ENCODE measurements at regions not wholly inside any gene's neighbourhood (a gene's known extent, or its start where the extent isn't known, plus 50 kb on each side); places are given as distances from the start of the nearest gene placed in this dataset.

- H3K4me3 ChIP-seq (ENCODE audit: low read length in 2 of 2) = no peak overlapping the region
These were observed 331.3 kb downstream of the UQCRFS1 start for GRCh38 chr19:28881616-28882015.

GRCh38 chr19:28880735-28881401, 332.1 kb downstream of the UQCRFS1 start:
- no peak overlapping the region for H3K4me3 ChIP-seq (ENCODE audit: low read length in 2 of 2)
- no peak overlapping the region for H2BK15ac ChIP-seq (ENCODE audit: low read length)
- H3K18ac ChIP-seq (ENCODE audit: low read length) = no peak overlapping the region
- H2AFZ ChIP-seq (ENCODE audit: low read length) = no peak overlapping the region
- H2BK120ac ChIP-seq (ENCODE audit: low read depth, low read length) = no peak overlapping the region
- no peak overlapping the region for H3K4me2 ChIP-seq (ENCODE audit: insufficient read depth, low read length, poor library complexity, severe bottlenecking)
- H2BK5ac ChIP-seq (ENCODE audit: low read length) = no peak overlapping the region
- no peaks in the 10 kb centered on the region for H3K9me3 ChIP-seq (replicated peaks in 1 of 2; ENCODE audit: control insufficient read depth in 2 of 2, insufficient read depth in 1 of 2, low read depth in 1 of 2, low read length in 2 of 2)
- no peak overlapping the region for H4K8ac ChIP-seq (ENCODE audit: low read depth, low read length)
- H3K9ac ChIP-seq (ENCODE audit: low read depth, low read length, poor library complexity) = no peak overlapping the region
- no peak overlapping the region for H3K23ac ChIP-seq (ENCODE audit: low read depth, low read length, poor library complexity)
- H3K14ac ChIP-seq (ENCODE audit: low read length) = no peak overlapping the region
- peaks cover 0 to 10% (median 0%) of the 10 kb centered on the region in 3 experiments for H3K27me3 ChIP-seq (ENCODE audit: control insufficient read depth in 3 of 3, insufficient read depth in 3 of 3, low read depth in 1 of 3, low read length in 3 of 3)
- H3K4me1 ChIP-seq (ENCODE audit: control insufficient read depth in 2 of 2, insufficient read depth in 1 of 2, low read depth in 1 of 2, low read length in 2 of 2) = peaks cover 0 to 10% of the 10 kb centered on the region in 2 donors
- H3K36me3 ChIP-seq (replicated peaks in 1 of 2; ENCODE audit: control insufficient read depth in 2 of 2, insufficient read depth in 2 of 2, low read length in 2 of 2) = no peaks in the 10 kb centered on the region
- H4K91ac ChIP-seq (ENCODE audit: low read depth, low read length, poor library complexity) = no peak overlapping the region
- H3K27ac ChIP-seq (replicated peaks; ENCODE audit: low read length) = no peak overlapping the region
- DNase-seq (ENCODE audit: low spot score) = no peak
- no peak overlapping the region for H2BK12ac ChIP-seq (ENCODE audit: low read length)
- no CpG with 5 or more reads among the region's 10 CpGs for WGBS, 2 donors (ENCODE audit: extremely low coverage in 2 of 2, insufficient read length in 2 of 2, insufficient replicate concordance in 1 of 2)
- H2AK5ac ChIP-seq (ENCODE audit: low read depth, low read length) = no peak overlapping the region
- no peak overlapping the region for H3K4ac ChIP-seq (ENCODE audit: low read length)
- H3K79me1 ChIP-seq (ENCODE audit: low read depth, low read length) = no peaks in the 10 kb centered on the region

More at GRCh38 chr19:28881616-28882015, 331.3 kb downstream of the UQCRFS1 start:
- H2BK15ac ChIP-seq (ENCODE audit: low read length) = no peak overlapping the region
- no peaks in the 10 kb centered on the region for H3K36me3 ChIP-seq (replicated peaks in 1 of 2; ENCODE audit: control insufficient read depth in 2 of 2, insufficient read depth in 2 of 2, low read length in 2 of 2)
- no peak overlapping the region for H2AFZ ChIP-seq (ENCODE audit: low read length)
- DNase-seq (ENCODE audit: low spot score) = no peak
- no peaks in the 10 kb centered on the region for H3K79me1 ChIP-seq (ENCODE audit: low read depth, low read length)
- H3K23ac ChIP-seq (ENCODE audit: low read depth, low read length, poor library complexity) = no peak overlapping the region
- H3K14ac ChIP-seq (ENCODE audit: low read length) = no peak overlapping the region
- no peak overlapping the region for H3K18ac ChIP-seq (ENCODE audit: low read length)
- H4K91ac ChIP-seq (ENCODE audit: low read depth, low read length, poor library complexity) = no peak overlapping the region
- no peak overlapping the region for H3K4ac ChIP-seq (ENCODE audit: low read length)
- no peak overlapping the region for H2AK5ac ChIP-seq (ENCODE audit: low read depth, low read length)
- peaks cover 0 to 10% (median 0%) of the 10 kb centered on the region in 3 experiments for H3K27me3 ChIP-seq (ENCODE audit: control insufficient read depth in 3 of 3, insufficient read depth in 3 of 3, low read depth in 1 of 3, low read length in 3 of 3)
- H3K9ac ChIP-seq (ENCODE audit: low read depth, low read length, poor library complexity) = no peak overlapping the region
- H2BK5ac ChIP-seq (ENCODE audit: low read length) = no peak overlapping the region
- WGBS, 2 donors (ENCODE audit: extremely low coverage in 2 of 2, insufficient read length in 2 of 2, insufficient replicate concordance in 1 of 2) = no CpG with 5 or more reads among the region's 8 CpGs
- no peaks in the 10 kb centered on the region for H3K9me3 ChIP-seq (replicated peaks in 1 of 2; ENCODE audit: control insufficient read depth in 2 of 2, insufficient read depth in 1 of 2, low read depth in 1 of 2, low read length in 2 of 2)
- H4K8ac ChIP-seq (ENCODE audit: low read depth, low read length) = no peak overlapping the region
- H2BK120ac ChIP-seq (ENCODE audit: low read depth, low read length) = no peak overlapping the region
- H3K27ac ChIP-seq (replicated peaks; ENCODE audit: low read length) = no peak overlapping the region
- H3K4me1 ChIP-seq (ENCODE audit: control insufficient read depth in 2 of 2, insufficient read depth in 1 of 2, low read depth in 1 of 2, low read length in 2 of 2) = peaks cover 0 to 10% of the 10 kb centered on the region in 2 donors
- no peak overlapping the region for H3K4me2 ChIP-seq (ENCODE audit: insufficient read depth, low read length, poor library complexity, severe bottlenecking)
- no peak overlapping the region for H2BK12ac ChIP-seq (ENCODE audit: low read length)

GRCh38 chr19:28878862-28879566, 333.9 kb downstream of the UQCRFS1 start:
- Histone ChIP-seq H2AK5ac (ENCODE audit: low read depth, low read length) (no peak overlapping the region), H3K9me3 (replicated peaks in 1 of 2; ENCODE audit: control insufficient read depth in 2 of 2, insufficient read depth in 1 of 2, low read depth in 1 of 2, low read length in 2 of 2) (no peaks in the 10 kb centered on the region), H3K9ac (ENCODE audit: low read depth, low read length, poor library complexity) (no peak overlapping the region), H3K27me3 (ENCODE audit: control insufficient read depth in 3 of 3, insufficient read depth in 3 of 3, low read depth in 1 of 3, low read length in 3 of 3) (peaks cover 0 to 10% (median 0%) of the 10 kb centered on the region in 3 experiments), H2BK15ac (ENCODE audit: low read length) (no peak overlapping the region), H3K14ac (ENCODE audit: low read length) (no peak overlapping the region), H3K18ac (ENCODE audit: low read length) (peak overlapping the region; percentile 58), H3K27ac (replicated peaks; ENCODE audit: low read length) (no peak overlapping the region), H3K23ac (ENCODE audit: low read depth, low read length, poor library complexity) (no peak overlapping the region), H2BK120ac (ENCODE audit: low read depth, low read length) (no peak overlapping the region), H2BK5ac (ENCODE audit: low read length) (no peak overlapping the region), H2BK12ac (ENCODE audit: low read length) (no peak overlapping the region), H3K4me3 (ENCODE audit: low read length in 2 of 2) (no peak overlapping the region), H4K91ac (ENCODE audit: low read depth, low read length, poor library complexity) (no peak overlapping the region), H3K4ac (ENCODE audit: low read length) (no peak overlapping the region), H3K36me3 (replicated peaks in 1 of 2; ENCODE audit: control insufficient read depth in 2 of 2, insufficient read depth in 2 of 2, low read length in 2 of 2) (no peaks in the 10 kb centered on the region), H3K4me2 (ENCODE audit: insufficient read depth, low read length, poor library complexity, severe bottlenecking) (no peak overlapping the region), H2AFZ (ENCODE audit: low read length) (no peak overlapping the region), H3K79me1 (ENCODE audit: low read depth, low read length) (no peaks in the 10 kb centered on the region), H4K8ac (ENCODE audit: low read depth, low read length) (no peak overlapping the region), H3K4me1 (ENCODE audit: control insufficient read depth in 2 of 2, insufficient read depth in 1 of 2, low read depth in 1 of 2, low read length in 2 of 2) (peaks cover 0 to 10% of the 10 kb centered on the region in 2 donors)
- WGBS, 2 donors (ENCODE audit: extremely low coverage in 2 of 2, insufficient read length in 2 of 2, insufficient replicate concordance in 1 of 2) = no CpG with 5 or more reads among the region's 11 CpGs
- peak; percentile 77 for DNase-seq (ENCODE audit: low spot score)

- no peak overlapping the region for H4K8ac ChIP-seq (ENCODE audit: low read depth, low read length)
- WGBS, 2 donors (ENCODE audit: extremely low coverage in 2 of 2, insufficient read length in 2 of 2, insufficient replicate concordance in 1 of 2) = no CpG with 5 or more reads among the region's 7 CpGs
- no peaks in the 10 kb centered on the region for H3K36me3 ChIP-seq (replicated peaks in 1 of 2; ENCODE audit: control insufficient read depth in 2 of 2, insufficient read depth in 2 of 2, low read length in 2 of 2)
- no peak overlapping the region for H2BK5ac ChIP-seq (ENCODE audit: low read length)
- no peak overlapping the region for H3K23ac ChIP-seq (ENCODE audit: low read depth, low read length, poor library complexity)
- H3K4me2 ChIP-seq (ENCODE audit: insufficient read depth, low read length, poor library complexity, severe bottlenecking) = no peak overlapping the region
- H3K4me1 ChIP-seq (ENCODE audit: control insufficient read depth in 2 of 2, insufficient read depth in 1 of 2, low read depth in 1 of 2, low read length in 2 of 2) = peaks cover 0 to 4% of the 10 kb centered on the region in 2 donors
- no peak overlapping the region for H2BK15ac ChIP-seq (ENCODE audit: low read length)
- no peak for DNase-seq (ENCODE audit: low spot score)
- H3K27me3 ChIP-seq (ENCODE audit: control insufficient read depth in 3 of 3, insufficient read depth in 3 of 3, low read depth in 1 of 3, low read length in 3 of 3) = peaks cover 0 to 1% (median 0%) of the 10 kb centered on the region in 3 experiments
- H2BK120ac ChIP-seq (ENCODE audit: low read depth, low read length) = no peak overlapping the region
- H3K9ac ChIP-seq (ENCODE audit: low read depth, low read length, poor library complexity) = peak overlapping the region; percentile 53
- no peak overlapping the region for H2AFZ ChIP-seq (ENCODE audit: low read length)
- no peaks in the 10 kb centered on the region for H3K9me3 ChIP-seq (replicated peaks in 1 of 2; ENCODE audit: control insufficient read depth in 2 of 2, insufficient read depth in 1 of 2, low read depth in 1 of 2, low read length in 2 of 2)
- no peaks in the 10 kb centered on the region for H3K79me1 ChIP-seq (ENCODE audit: low read depth, low read length)
- no peak overlapping the region for H3K18ac ChIP-seq (ENCODE audit: low read length)
- H3K4me3 ChIP-seq (ENCODE audit: low read length in 2 of 2) = no peak overlapping the region
- no peak overlapping the region for H4K91ac ChIP-seq (ENCODE audit: low read depth, low read length, poor library complexity)
- H3K14ac ChIP-seq (ENCODE audit: low read length) = no peak overlapping the region
- no peak overlapping the region for H3K4ac ChIP-seq (ENCODE audit: low read length)
- H2AK5ac ChIP-seq (ENCODE audit: low read depth, low read length) = no peak overlapping the region
- no peak overlapping the region for H2BK12ac ChIP-seq (ENCODE audit: low read length)
- no peak overlapping the region for H3K27ac ChIP-seq (replicated peaks; ENCODE audit: low read length)
These were observed 336.3 kb downstream of the UQCRFS1 start for GRCh38 chr19:28876609-28877123.

All from neuronal stem cell (in vitro differentiated cells).